ENCODE measurements at regions not wholly inside any gene's neighbourhood (a gene's known extent, or its start where the extent isn't known, plus 50 kb on each side); places are given as distances from the start of the nearest gene placed in this dataset.

GRCh38 chr11:56849250-56849649 is 100.8 kb upstream of the OR9G4 start:
- Histone ChIP-seq H3K27me3 (replicated peaks in 1 of 4; ENCODE audit: control extremely low read depth in 1 of 4, control insufficient read depth in 3 of 4, insufficient read depth in 4 of 4, low read length in 3 of 4) (no peaks in the 10 kb centered on the region), H3K4me2 (replicated peaks; ENCODE audit: low read depth, low read length, poor library complexity, severe bottlenecking) (no peak overlapping the region), H3K36me3 (replicated peaks in 1 of 2; ENCODE audit: control extremely low read depth in 1 of 2, control insufficient read depth in 1 of 2, extremely low read depth in 1 of 2, insufficient read depth in 2 of 2, low read length in 1 of 2) (no peaks in the 10 kb centered on the region), H3K79me2 (ENCODE audit: control insufficient read depth, insufficient read depth, low read length) (no peaks in the 10 kb centered on the region), H2AFZ (ENCODE audit: insufficient read depth, low read depth, low read length, poor library complexity, severe bottlenecking) (no peak overlapping the region), H3K27ac (ENCODE audit: low read length in 2 of 2) (no peak overlapping the region), H3K4me3 (ENCODE audit: control extremely low read depth in 1 of 5, extremely low read depth in 1 of 5, insufficient read depth in 1 of 5, low read depth in 2 of 5, low read length in 4 of 5) (no peak overlapping the region), H4K20me1 (ENCODE audit: control insufficient read depth, insufficient read depth, low read length, poor library complexity, severe bottlenecking) (no peaks in the 10 kb centered on the region), H3K4me1 (ENCODE audit: control insufficient read depth in 2 of 2, insufficient read depth in 2 of 2, low read length in 2 of 2) (no peaks in the 10 kb centered on the region), H3K9ac (ENCODE audit: low read length) (no peak overlapping the region), H3K9me3 (ENCODE audit: control extremely low read depth in 1 of 3, control insufficient read depth in 2 of 3, insufficient read depth in 1 of 3, low read length in 2 of 3) (peaks cover 0 to 4% (median 0%) of the 10 kb centered on the region in 3 donors)
- ChIA-PET CTCF (interaction anchor here (1.5 kb wide), 1 partner anchor 8 kb away, joined by 3 read pairs; no protein-coding TSS in a partner anchor), POLR2A (no interaction called here)
- Mint-ChIP-seq H3K4me3 (no peak overlapping the region), H3K4me1 (no peaks in the 10 kb centered on the region), H3K9me3 (ENCODE audit: insufficient read depth) (no peaks in the 10 kb centered on the region), H3K27me3 (no peaks in the 10 kb centered on the region), H3K27ac (no peak overlapping the region)
- ATAC-seq (ENCODE audit: low read depth): no peak
- intact Hi-C loops (cut with micrococcal nuclease): no loop called here
- TF ChIP-seq EZH2 (IDR thresholded peaks at IDR 0.05; ENCODE audit: borderline replicate concordance, insufficient read depth, low read depth, low read length, poor library complexity, severe bottlenecking): no peak
- no peak for TF ChIP-seq CTCF (IDR thresholded peaks at IDR 0.05)
- DNase-seq: no peak

DNA sequence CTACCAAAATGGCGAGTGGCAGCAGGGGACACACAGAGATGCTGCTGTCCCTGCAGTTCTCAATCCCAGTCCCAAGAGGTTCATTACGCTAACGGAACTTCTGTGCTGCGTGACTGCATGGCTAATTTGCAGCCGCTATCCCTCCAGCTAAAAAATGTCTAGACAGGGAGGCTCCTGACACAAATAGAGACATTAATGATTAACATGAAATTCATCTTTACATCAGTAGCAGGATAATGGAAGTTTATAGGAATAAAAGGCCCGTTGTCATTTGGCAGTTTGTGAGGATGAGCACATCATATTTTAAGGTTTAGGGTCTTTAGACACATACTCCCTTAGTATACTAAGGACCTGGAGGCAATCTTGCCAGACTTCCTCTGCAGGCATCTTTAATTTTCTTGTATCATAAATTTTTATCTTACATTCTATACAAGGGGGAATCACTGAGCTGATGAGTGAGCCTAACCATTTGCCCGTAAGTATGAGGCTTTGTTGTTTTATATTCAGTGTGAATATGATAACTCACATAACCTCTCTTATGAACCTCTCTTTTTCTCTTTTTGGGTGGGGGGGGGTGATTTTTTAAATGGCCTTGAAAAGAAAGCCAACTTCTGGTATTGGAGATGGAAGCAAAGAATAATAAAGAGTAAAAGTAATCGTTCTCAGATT is 99.8 kb upstream of the OR9G4 start:
- H3K9ac ChIP-seq (ENCODE audit: low read length): no peak overlapping the region
- ChIA-PET CTCF (no interaction called here), POLR2A (no interaction called here)
- H3K36me3 ChIP-seq (replicated peaks in 1 of 2; ENCODE audit: control extremely low read depth in 1 of 2, control insufficient read depth in 1 of 2, extremely low read depth in 1 of 2, insufficient read depth in 2 of 2, low read length in 1 of 2): no peaks in the 10 kb centered on the region
- no peaks in the 10 kb centered on the region for H3K27me3 Mint-ChIP-seq
- H3K4me1 Mint-ChIP-seq: no peaks in the 10 kb centered on the region
- H3K4me2 ChIP-seq (replicated peaks; ENCODE audit: low read depth, low read length, poor library complexity, severe bottlenecking): no peak overlapping the region
- TF ChIP-seq CTCF (IDR thresholded peaks at IDR 0.05) (no peak), EZH2 (IDR thresholded peaks at IDR 0.05; ENCODE audit: borderline replicate concordance, insufficient read depth, low read depth, low read length, poor library complexity, severe bottlenecking) (no peak)
- no peaks in the 10 kb centered on the region for H3K9me3 Mint-ChIP-seq (ENCODE audit: insufficient read depth)
- no peaks in the 10 kb centered on the region for H3K4me1 ChIP-seq (ENCODE audit: control insufficient read depth in 2 of 2, insufficient read depth in 2 of 2, low read length in 2 of 2)
- H3K4me3 Mint-ChIP-seq: no peak overlapping the region
- ATAC-seq (ENCODE audit: low read depth) (no peak), DNase-seq (no peak)
- H3K27ac ChIP-seq (ENCODE audit: low read length in 2 of 2): no peak overlapping the region
- intact Hi-C loops (cut with micrococcal nuclease): no loop called here
- 96% methylated on average over 4 of the region's 8 CpGs for WGBS (ENCODE audit: insufficient coverage)
- no peaks in the 10 kb centered on the region for H3K27me3 ChIP-seq (replicated peaks in 1 of 4; ENCODE audit: control extremely low read depth in 1 of 4, control insufficient read depth in 3 of 4, insufficient read depth in 4 of 4, low read length in 3 of 4)
- no peaks in the 10 kb centered on the region for H4K20me1 ChIP-seq (ENCODE audit: control insufficient read depth, insufficient read depth, low read length, poor library complexity, severe bottlenecking)
- no peak overlapping the region for H3K4me3 ChIP-seq (ENCODE audit: control extremely low read depth in 1 of 5, extremely low read depth in 1 of 5, insufficient read depth in 1 of 5, low read depth in 2 of 5, low read length in 4 of 5)
- no peaks in the 10 kb centered on the region for H3K79me2 ChIP-seq (ENCODE audit: control insufficient read depth, insufficient read depth, low read length)
- H3K9me3 ChIP-seq (ENCODE audit: control extremely low read depth in 1 of 3, control insufficient read depth in 2 of 3, insufficient read depth in 1 of 3, low read length in 2 of 3): peaks cover 0 to 4% (median 0%) of the 10 kb centered on the region in 3 donors
- H3K27ac Mint-ChIP-seq: no peak overlapping the region
- no peak overlapping the region for H2AFZ ChIP-seq (ENCODE audit: insufficient read depth, low read depth, low read length, poor library complexity, severe bottlenecking)
